Body of pancreas (tissue), 4 donors: ENCODE measurements at regions not wholly inside any gene's neighbourhood (a gene's known extent, or its start where the extent isn't known, plus 50 kb on each side); places are given as distances from the start of the nearest gene placed in this dataset.

Experiments used
- POLR2A ChIP-seq, 3 donors: fragments of 450-650 bp; IDR thresholded peaks; one replicate each; pipeline ENCODE4 v1.6.1; 2016; ENCODE audit warnings: antibody characterized with exemption in 3 of 3, mild to moderate bottlenecking in 2 of 3
- TF ChIP-seq, protein P1 (sequence below), 7 experiments: fragments of 450-650 bp in 4 of 7; fragments of 200-600 bp in 3 of 7; sonication (generic) in 3 of 7; IDR thresholded peaks; one replicate each; pipeline ENCODE4 v1.5.1; 2016 to 2019; ENCODE audit warnings: antibody characterized with exemption in 7 of 7

DNA sequence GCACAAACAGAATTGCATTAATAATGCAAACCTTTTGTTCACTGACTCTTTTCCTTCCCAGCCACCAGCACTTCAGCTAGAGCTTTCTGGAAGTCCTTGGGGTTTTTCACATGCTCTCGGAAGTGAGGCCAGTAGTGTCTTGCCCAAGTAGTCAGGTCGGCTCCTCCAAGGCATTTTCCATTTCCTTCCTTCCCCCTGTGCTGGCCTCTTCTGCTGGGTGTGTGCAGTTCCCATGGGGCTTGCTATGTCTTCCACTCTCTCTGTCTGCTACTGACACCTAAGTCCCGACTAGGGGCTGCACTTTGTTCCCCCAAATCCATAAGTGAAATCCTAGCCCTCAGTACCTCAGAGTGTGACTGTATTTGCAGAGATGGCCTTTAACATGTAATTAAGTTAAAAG lies 175.6 kb upstream of the BMPER start:
- TF ChIP-seq, protein P1, sequence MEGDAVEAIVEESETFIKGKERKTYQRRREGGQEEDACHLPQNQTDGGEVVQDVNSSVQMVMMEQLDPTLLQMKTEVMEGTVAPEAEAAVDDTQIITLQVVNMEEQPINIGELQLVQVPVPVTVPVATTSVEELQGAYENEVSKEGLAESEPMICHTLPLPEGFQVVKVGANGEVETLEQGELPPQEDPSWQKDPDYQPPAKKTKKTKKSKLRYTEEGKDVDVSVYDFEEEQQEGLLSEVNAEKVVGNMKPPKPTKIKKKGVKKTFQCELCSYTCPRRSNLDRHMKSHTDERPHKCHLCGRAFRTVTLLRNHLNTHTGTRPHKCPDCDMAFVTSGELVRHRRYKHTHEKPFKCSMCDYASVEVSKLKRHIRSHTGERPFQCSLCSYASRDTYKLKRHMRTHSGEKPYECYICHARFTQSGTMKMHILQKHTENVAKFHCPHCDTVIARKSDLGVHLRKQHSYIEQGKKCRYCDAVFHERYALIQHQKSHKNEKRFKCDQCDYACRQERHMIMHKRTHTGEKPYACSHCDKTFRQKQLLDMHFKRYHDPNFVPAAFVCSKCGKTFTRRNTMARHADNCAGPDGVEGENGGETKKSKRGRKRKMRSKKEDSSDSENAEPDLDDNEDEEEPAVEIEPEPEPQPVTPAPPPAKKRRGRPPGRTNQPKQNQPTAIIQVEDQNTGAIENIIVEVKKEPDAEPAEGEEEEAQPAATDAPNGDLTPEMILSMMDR (IDR thresholded peaks at IDR 0.05): no peak
- TF ChIP-seq POLR2A (IDR thresholded peaks at IDR 0.05): no peak
